ENCODE measurements at regions not wholly inside any gene's neighbourhood (a gene's known extent, or its start where the extent isn't known, plus 50 kb on each side); places are given as distances from the start of the nearest gene placed in this dataset.
"Not testable (repeated sequence)": the region's sequence is repeated elsewhere in the genome, so short reads cannot be mapped to it uniquely, and the experiment has no call there.

DNA sequence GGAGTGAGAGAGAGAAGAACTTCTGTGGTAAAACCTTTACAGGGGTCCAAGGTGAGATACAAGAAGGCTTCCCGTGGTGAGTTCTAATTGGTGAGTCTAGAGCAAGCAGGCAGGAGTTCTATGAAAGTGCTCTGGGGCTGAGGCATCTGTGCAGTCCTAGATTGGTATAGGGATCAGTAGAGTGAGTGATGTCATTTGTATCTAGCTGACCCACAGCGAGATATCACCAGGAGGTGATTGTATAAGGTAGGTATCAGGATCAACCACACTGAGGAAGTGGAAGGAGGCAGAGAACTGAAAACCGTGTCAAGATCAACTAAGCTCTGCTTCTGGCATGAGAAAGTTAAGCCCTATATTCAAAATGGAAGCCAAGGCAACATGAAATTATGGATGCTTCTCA, 1648.9 kb upstream of the TMEFF2 start:
- TF ChIP-seq NFE2L2 (conservative IDR thresholded peaks at IDR 0.05; ENCODE audit: low read length) = no peak
- TF ChIP-seq E2F6 (IDR thresholded peaks at IDR 0.05; ENCODE audit: borderline replicate concordance, low read depth) = no peak
- no peak for TF ChIP-seq NR3C1 (IDR thresholded peaks at IDR 0.05)
- TF ChIP-seq SREBF2 (IDR thresholded peaks at IDR 0.05) = no peak
- TF ChIP-seq RAD21 (conservative IDR thresholded peaks at IDR 0.05 in 1 of 2, IDR thresholded peaks at IDR 0.05 in 1 of 2) = no peak
- TF ChIP-seq RCOR1 (IDR thresholded peaks at IDR 0.05; ENCODE audit: low read depth, low read length) = no peak
- TF ChIP-seq CHD4 (IDR thresholded peaks at IDR 0.05; ENCODE audit: borderline replicate concordance) = no peak
- Histone ChIP-seq H3K4me1 (peaks cover 30% of the 10 kb centered on the region), H3K27ac (no peak overlapping the region), H3K4me3 (no peak overlapping the region), H3K4me2 (no peak overlapping the region), H3K9me3 (no peaks in the 10 kb centered on the region)
- 44% methylated on average over 3 of the region's 3 CpGs for WGBS (ENCODE audit: missing lambda C conversion rate)
- ATAC-seq = no peak
- POLR2A ChIA-PET = no interaction called here
- CTCF ChIA-PET = no interaction called here
- no peak for DNase-seq (ENCODE audit: low read depth in 1 of 2, low spot score in 1 of 2)
- no peak for FAIRE-seq

DNA sequence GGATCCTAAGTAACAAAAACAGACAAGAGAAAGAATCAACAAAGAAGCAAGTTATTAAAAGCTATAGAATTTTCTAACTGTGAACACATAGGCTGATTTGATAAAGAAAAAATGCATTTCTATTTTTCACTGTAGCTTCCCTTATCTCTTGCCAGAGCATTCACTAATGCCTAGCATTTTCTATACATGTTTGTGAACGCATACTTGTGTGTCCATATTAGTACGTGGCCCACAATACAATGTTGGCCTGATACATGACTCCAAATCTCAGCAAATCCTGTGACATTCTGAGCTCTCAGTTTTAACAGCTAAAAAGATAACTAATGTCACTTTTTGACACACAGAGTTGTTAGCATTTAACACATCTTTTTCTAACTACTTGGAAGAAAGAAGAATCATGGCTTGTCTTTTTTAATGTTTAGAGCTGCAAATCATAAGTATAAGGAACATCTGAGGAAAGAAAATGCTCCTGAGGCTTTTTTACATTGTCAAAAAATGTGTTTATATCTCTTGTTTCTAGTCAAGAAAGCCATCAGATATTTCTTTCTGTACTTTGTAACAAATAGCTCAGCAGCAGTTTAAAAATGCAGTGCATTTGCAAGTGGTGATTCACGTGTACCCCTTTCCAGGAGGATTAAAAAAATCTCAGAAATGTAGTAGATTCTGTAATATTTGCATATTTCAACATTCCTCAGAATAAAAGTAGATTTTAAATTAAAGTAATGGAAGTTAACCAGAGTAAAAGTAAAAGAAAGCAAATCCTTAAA, 1646.8 kb upstream of the TMEFF2 start:
- CTCF ChIA-PET = no interaction called here
- H3K4me2 ChIP-seq = peak overlapping the region; percentile 14; the same call in 2 of the 3 replicates
- POLR2A ChIA-PET = no interaction called here
- H3K4me3 ChIP-seq = no peak overlapping the region
- no peak for DNase-seq (ENCODE audit: low read depth in 1 of 2, low spot score in 1 of 2)
- peaks cover 37% of the 10 kb centered on the region for H3K4me1 ChIP-seq
- H3K9me3 ChIP-seq = peaks cover 5% of the 10 kb centered on the region; the same call in 2 of the 3 replicates
- H3K27ac ChIP-seq = peak overlapping the region in 1 of 2 experiments; percentile 33; a peak in 2 of 6 replicates
- WGBS (ENCODE audit: missing lambda C conversion rate) = 45% methylated on average over 3 of the region's 3 CpGs
- FAIRE-seq = no peak
- ATAC-seq = no peak
- no peak for TF ChIP-seq TFCP2L1 (CRISPR knock-in tag; IDR thresholded peaks at IDR 0.05)
- no peak for TF ChIP-seq NR3C1 (IDR thresholded peaks at IDR 0.05)
- no peak for TF ChIP-seq EHF (CRISPR knock-in tag; IDR thresholded peaks at IDR 0.05)
- no peak for TF ChIP-seq HDAC2 (IDR thresholded peaks at IDR 0.05)
- no peak for TF ChIP-seq CHD2 (IDR thresholded peaks at IDR 0.05; ENCODE audit: low read length, partially characterized antibody)
- TF ChIP-seq RFX5 (IDR thresholded peaks at IDR 0.05) = no peak
- TF ChIP-seq MAZ (IDR thresholded peaks at IDR 0.05; ENCODE audit: borderline replicate concordance, low read depth, low read length) = no peak

- Histone ChIP-seq H3K4me3 (no peak overlapping the region), H3K4me1 (peaks cover 24% of the 10 kb centered on the region), H3K4me2 (0 out of 3 replicates have a peak overlapping the region, but pooled peaks have one; percentile 13), H3K27ac (peak overlapping the region in 1 of 2 experiments; percentile 4; a peak in 1 of 6 replicates), H3K9me3 (peaks cover 16% of the 10 kb centered on the region)
- no peak for ATAC-seq
- ChIA-PET CTCF (no interaction called here), POLR2A (no interaction called here)
- peak; percentile 31; the same call in 1 of the 2 replicates for TF ChIP-seq JUNB (IDR thresholded peaks at IDR 0.05)
- TF ChIP-seq, protein P1, sequence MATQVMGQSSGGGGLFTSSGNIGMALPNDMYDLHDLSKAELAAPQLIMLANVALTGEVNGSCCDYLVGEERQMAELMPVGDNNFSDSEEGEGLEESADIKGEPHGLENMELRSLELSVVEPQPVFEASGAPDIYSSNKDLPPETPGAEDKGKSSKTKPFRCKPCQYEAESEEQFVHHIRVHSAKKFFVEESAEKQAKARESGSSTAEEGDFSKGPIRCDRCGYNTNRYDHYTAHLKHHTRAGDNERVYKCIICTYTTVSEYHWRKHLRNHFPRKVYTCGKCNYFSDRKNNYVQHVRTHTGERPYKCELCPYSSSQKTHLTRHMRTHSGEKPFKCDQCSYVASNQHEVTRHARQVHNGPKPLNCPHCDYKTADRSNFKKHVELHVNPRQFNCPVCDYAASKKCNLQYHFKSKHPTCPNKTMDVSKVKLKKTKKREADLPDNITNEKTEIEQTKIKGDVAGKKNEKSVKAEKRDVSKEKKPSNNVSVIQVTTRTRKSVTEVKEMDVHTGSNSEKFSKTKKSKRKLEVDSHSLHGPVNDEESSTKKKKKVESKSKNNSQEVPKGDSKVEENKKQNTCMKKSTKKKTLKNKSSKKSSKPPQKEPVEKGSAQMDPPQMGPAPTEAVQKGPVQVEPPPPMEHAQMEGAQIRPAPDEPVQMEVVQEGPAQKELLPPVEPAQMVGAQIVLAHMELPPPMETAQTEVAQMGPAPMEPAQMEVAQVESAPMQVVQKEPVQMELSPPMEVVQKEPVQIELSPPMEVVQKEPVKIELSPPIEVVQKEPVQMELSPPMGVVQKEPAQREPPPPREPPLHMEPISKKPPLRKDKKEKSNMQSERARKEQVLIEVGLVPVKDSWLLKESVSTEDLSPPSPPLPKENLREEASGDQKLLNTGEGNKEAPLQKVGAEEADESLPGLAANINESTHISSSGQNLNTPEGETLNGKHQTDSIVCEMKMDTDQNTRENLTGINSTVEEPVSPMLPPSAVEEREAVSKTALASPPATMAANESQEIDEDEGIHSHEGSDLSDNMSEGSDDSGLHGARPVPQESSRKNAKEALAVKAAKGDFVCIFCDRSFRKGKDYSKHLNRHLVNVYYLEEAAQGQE (IDR thresholded peaks at IDR 0.05) = no peak
- no peak for DNase-seq (ENCODE audit: low read depth in 1 of 2, low spot score in 1 of 2)
- no peak for FAIRE-seq
Measured at GRCh38 chr2:193837111-193837738, 1642.5 kb upstream of the TMEFF2 start.

GRCh38 chr2:193836424-193837006, 1641.8 kb upstream of the TMEFF2 start:
- ATAC-seq; H3K4me3 ChIP-seq; H3K4me2 ChIP-seq; FAIRE-seq; POLR2A ChIA-PET; CTCF ChIA-PET; DNase-seq (ENCODE audit: low read depth in 1 of 2, low spot score in 1 of 2): not testable (repeated sequence)
- Histone ChIP-seq H3K27ac (peak overlapping the region; percentile 4 to 46; a peak in 1 of 6 replicates), H3K4me1 (peaks cover 19% of the 10 kb centered on the region; the same call in 2 of the 3 replicates), H3K9me3 (peaks cover 16% of the 10 kb centered on the region)
- WGBS (ENCODE audit: missing lambda C conversion rate) = 79% methylated on average over 15 of the region's 15 CpGs

DNA sequence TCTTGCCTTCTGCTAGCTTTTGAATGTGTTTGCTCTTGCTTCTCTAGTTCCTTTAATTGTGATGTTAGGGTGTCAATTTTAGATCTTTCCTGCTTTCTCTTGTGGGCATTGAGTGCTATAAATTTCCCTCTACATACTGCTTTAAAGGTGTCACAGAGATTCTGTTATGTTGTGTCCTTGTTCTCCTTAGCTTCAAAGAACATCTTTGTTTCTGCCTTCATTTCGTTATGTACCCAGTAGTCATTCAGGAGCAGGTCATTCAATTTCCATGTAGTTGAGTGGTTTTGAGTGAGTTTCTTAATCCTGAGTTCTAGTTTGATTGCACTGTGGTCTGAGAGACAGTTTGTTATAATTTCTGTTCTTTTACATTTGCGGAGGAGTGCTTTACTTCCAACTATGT, 1639.2 kb upstream of the TMEFF2 start:
- H3K4me2 ChIP-seq; POLR2A ChIA-PET; DNase-seq (ENCODE audit: low read depth in 1 of 2, low spot score in 1 of 2); ATAC-seq; H3K27ac ChIP-seq; H3K4me3 ChIP-seq; CTCF ChIA-PET; FAIRE-seq: not testable (repeated sequence)
- H3K4me1 ChIP-seq = peaks cover 13% of the 10 kb centered on the region; the same call in 2 of the 3 replicates
- peaks cover 16% of the 10 kb centered on the region for H3K9me3 ChIP-seq
- 5% methylated on average over 2 of the region's 2 CpGs for WGBS (ENCODE audit: missing lambda C conversion rate)
